ENCODE measurements at regions not wholly inside any gene's neighbourhood (a gene's known extent, or its start where the extent isn't known, plus 50 kb on each side); places are given as distances from the start of the nearest gene placed in this dataset.

- TF ChIP-seq, protein P1, sequence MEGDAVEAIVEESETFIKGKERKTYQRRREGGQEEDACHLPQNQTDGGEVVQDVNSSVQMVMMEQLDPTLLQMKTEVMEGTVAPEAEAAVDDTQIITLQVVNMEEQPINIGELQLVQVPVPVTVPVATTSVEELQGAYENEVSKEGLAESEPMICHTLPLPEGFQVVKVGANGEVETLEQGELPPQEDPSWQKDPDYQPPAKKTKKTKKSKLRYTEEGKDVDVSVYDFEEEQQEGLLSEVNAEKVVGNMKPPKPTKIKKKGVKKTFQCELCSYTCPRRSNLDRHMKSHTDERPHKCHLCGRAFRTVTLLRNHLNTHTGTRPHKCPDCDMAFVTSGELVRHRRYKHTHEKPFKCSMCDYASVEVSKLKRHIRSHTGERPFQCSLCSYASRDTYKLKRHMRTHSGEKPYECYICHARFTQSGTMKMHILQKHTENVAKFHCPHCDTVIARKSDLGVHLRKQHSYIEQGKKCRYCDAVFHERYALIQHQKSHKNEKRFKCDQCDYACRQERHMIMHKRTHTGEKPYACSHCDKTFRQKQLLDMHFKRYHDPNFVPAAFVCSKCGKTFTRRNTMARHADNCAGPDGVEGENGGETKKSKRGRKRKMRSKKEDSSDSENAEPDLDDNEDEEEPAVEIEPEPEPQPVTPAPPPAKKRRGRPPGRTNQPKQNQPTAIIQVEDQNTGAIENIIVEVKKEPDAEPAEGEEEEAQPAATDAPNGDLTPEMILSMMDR (IDR thresholded peaks at IDR 0.05): no peak
- peaks cover 4% of the 10 kb centered on the region for H3K27me3 Mint-ChIP-seq (ENCODE audit: low read depth, poor library complexity)
- H3K4me3 Mint-ChIP-seq: no peak overlapping the region
- no peak for DNase-seq
- no peak overlapping the region for H3K27ac Mint-ChIP-seq
- no peaks in the 10 kb centered on the region for H3K36me3 Mint-ChIP-seq (ENCODE audit: low read depth)
- H3K4me1 Mint-ChIP-seq: no peaks in the 10 kb centered on the region
- H3K9me3 Mint-ChIP-seq: peaks cover 2% of the 10 kb centered on the region
Measured at GRCh38 chr13:89361909-89362308, 1690.7 kb downstream of the SLITRK5 start.

- H3K27me3 Mint-ChIP-seq (ENCODE audit: low read depth, poor library complexity): peaks cover 4% of the 10 kb centered on the region
- TF ChIP-seq, protein P1 (IDR thresholded peaks at IDR 0.05): no peak
- peaks cover 6% of the 10 kb centered on the region for H3K9me3 Mint-ChIP-seq
- no peak overlapping the region for H3K4me3 Mint-ChIP-seq
- H3K27ac Mint-ChIP-seq: no peak overlapping the region
- no peak for DNase-seq
- no peaks in the 10 kb centered on the region for H3K36me3 Mint-ChIP-seq (ENCODE audit: low read depth)
- H3K4me1 Mint-ChIP-seq: no peaks in the 10 kb centered on the region
Measured at GRCh38 chr13:89363144-89363543, 1692.0 kb downstream of the SLITRK5 start.

DNA sequence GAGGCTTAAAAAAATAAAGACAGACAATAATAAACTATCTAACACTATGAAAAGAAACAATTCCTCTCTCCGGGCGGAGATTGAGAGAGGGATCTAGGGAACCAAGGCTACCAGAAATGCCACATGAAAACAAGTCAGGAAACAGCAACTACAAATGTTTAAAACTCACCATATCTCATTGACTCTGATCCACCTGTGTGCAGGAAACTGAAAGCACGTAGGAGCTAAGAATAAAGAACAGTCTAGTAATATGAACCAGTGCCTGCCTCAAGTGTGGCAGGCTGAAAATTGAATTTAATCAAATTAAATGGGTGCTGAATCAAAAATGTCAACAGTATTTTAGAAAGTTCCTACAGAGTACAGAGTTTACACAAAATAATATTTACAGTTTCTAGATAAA, 1701.0 kb downstream of the SLITRK5 start:
- TF ChIP-seq, protein P1 (IDR thresholded peaks at IDR 0.05): no peak
- no peaks in the 10 kb centered on the region for H3K36me3 Mint-ChIP-seq (ENCODE audit: low read depth)
- H3K4me3 Mint-ChIP-seq: no peak overlapping the region
- H3K27me3 Mint-ChIP-seq (ENCODE audit: low read depth, poor library complexity): no peaks in the 10 kb centered on the region
- peaks cover under 1% of the 10 kb centered on the region for H3K9me3 Mint-ChIP-seq
- H3K27ac Mint-ChIP-seq: no peak overlapping the region
- no peaks in the 10 kb centered on the region for H3K4me1 Mint-ChIP-seq
- DNase-seq: no peak

DNA sequence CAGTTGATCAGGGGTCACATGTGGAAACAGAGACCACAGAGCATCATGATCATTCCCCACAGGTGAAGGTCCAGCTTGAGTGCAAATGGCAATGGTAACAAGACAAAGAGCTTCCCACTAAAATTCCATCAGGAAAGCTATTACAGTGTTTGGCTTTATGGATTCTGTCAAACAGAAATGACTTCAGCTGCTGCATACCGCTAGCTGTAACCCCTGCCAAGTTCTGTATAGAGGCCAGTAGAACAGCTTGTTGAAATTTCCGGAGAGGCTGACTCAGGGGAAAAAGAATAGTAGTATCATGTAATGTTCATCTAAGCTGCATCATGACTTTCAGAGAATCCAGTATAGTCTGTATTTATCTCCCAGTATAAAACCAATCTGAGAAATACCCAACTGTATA, 1704.7 kb downstream of the SLITRK5 start:
- H3K9me3 Mint-ChIP-seq: no peaks in the 10 kb centered on the region
- H3K27ac Mint-ChIP-seq: no peak overlapping the region
- DNase-seq: no peak

DNA sequence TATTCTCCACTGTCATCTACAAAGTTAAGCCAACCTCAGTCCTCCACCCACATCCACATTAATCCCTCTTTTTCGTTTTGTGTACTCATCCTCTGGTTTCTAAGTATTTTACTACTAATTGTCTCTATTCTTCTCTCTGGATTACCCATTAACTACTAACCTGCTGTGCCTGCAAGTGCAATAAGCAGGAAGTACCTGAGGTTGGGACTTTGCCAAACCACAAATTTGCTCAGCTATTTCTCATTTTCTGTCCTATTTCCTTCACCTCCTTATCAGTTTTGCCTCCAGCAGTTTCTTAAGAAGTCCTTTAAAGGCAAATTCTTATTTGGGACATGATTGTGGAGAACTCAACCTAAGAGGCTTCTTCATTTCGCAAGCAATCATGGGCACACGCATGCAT, 1708.9 kb downstream of the SLITRK5 start:
- TF ChIP-seq, protein P1 (IDR thresholded peaks at IDR 0.05): no peak
- Mint-ChIP-seq H3K27ac (no peak overlapping the region), H3K27me3 (ENCODE audit: low read depth, poor library complexity) (no peaks in the 10 kb centered on the region), H3K36me3 (ENCODE audit: low read depth) (no peaks in the 10 kb centered on the region), H3K9me3 (no peaks in the 10 kb centered on the region), H3K4me3 (no peak overlapping the region), H3K4me1 (no peaks in the 10 kb centered on the region)
- DNase-seq: no peak

More for the DNA sequence above, 1704.7 kb downstream of the SLITRK5 start:
- H3K4me1 Mint-ChIP-seq: no peaks in the 10 kb centered on the region
- H3K4me3 Mint-ChIP-seq: no peak overlapping the region
- H3K27me3 Mint-ChIP-seq (ENCODE audit: low read depth, poor library complexity): no peaks in the 10 kb centered on the region
- TF ChIP-seq, protein P1 (IDR thresholded peaks at IDR 0.05): no peak
- H3K36me3 Mint-ChIP-seq (ENCODE audit: low read depth): no peaks in the 10 kb centered on the region

- H3K9me3 Mint-ChIP-seq: peaks cover 4% of the 10 kb centered on the region
- no peak overlapping the region for H3K4me3 Mint-ChIP-seq
- H3K27ac Mint-ChIP-seq: no peak overlapping the region
- no peak for DNase-seq
- no peaks in the 10 kb centered on the region for H3K36me3 Mint-ChIP-seq (ENCODE audit: low read depth)
- TF ChIP-seq, protein P1 (IDR thresholded peaks at IDR 0.05): no peak
- no peaks in the 10 kb centered on the region for H3K4me1 Mint-ChIP-seq
- peaks cover 4% of the 10 kb centered on the region for H3K27me3 Mint-ChIP-seq (ENCODE audit: low read depth, poor library complexity)
Measured at GRCh38 chr13:89382981-89383380, 1711.8 kb downstream of the SLITRK5 start.
